22Rv1 (cell line): ENCODE measurements at regions not wholly inside any gene's neighbourhood (a gene's known extent, or its start where the extent isn't known, plus 50 kb on each side); places are given as distances from the start of the nearest gene placed in this dataset.

Experiments
- ZFX ChIP-seq: fragments of 450-650 bp; IDR thresholded peaks from 2 replicates; pipeline ENCODE4 v1.6.1; 2017; ENCODE audit warnings: antibody characterized with exemption, borderline replicate concordance
- TF ChIP-seq, protein P1 (sequence below): fragments of 450-650 bp; IDR thresholded peaks from 2 replicates; pipeline ENCODE4 v1.5.1; 2017; ENCODE audit warnings: mild to moderate bottlenecking

GRCh38 chr13:31044364-31045285 lies 112.2 kb downstream of the TEX26 start:
- TF ChIP-seq, protein P1, sequence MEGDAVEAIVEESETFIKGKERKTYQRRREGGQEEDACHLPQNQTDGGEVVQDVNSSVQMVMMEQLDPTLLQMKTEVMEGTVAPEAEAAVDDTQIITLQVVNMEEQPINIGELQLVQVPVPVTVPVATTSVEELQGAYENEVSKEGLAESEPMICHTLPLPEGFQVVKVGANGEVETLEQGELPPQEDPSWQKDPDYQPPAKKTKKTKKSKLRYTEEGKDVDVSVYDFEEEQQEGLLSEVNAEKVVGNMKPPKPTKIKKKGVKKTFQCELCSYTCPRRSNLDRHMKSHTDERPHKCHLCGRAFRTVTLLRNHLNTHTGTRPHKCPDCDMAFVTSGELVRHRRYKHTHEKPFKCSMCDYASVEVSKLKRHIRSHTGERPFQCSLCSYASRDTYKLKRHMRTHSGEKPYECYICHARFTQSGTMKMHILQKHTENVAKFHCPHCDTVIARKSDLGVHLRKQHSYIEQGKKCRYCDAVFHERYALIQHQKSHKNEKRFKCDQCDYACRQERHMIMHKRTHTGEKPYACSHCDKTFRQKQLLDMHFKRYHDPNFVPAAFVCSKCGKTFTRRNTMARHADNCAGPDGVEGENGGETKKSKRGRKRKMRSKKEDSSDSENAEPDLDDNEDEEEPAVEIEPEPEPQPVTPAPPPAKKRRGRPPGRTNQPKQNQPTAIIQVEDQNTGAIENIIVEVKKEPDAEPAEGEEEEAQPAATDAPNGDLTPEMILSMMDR: peak; percentile 96
- no peak for TF ChIP-seq ZFX
